Aorta (tissue), 5 donors: ENCODE measurements at regions not wholly inside any gene's neighbourhood (a gene's known extent, or its start where the extent isn't known, plus 50 kb on each side); places are given as distances from the start of the nearest gene placed in this dataset.

Experiments
- ATAC-seq: fragments of 200-7000 bp; cut with Tn5 transposase; one replicate; pipeline ENCODE4 v1.9.1; 2022; ENCODE audit warnings: moderate library complexity; ENCODE audit not compliant: low FRiP score
- DNase-seq, 2 donors: peaks; one replicate each; pipeline ENCODE4 v3.0.0-alpha.2; 2020
- H3K27ac ChIP-seq, 2 donors: one replicate each; pipeline ENCODE4 v1.5.1; 2013; ENCODE audit warnings: low read length in 2 of 2, mild to moderate bottlenecking in 2 of 2, moderate library complexity in 2 of 2, control low read depth in 1 of 2, inconsistent platforms in 1 of 2, low read depth in 1 of 2
- H3K27me3 ChIP-seq, 2 donors: one replicate each; pipeline ENCODE4 v1.6.1; 2013; ENCODE audit warnings: control low read depth in 1 of 2, low read length in 1 of 2, mild to moderate bottlenecking in 1 of 2, moderate library complexity in 1 of 2; ENCODE audit not compliant: insufficient read depth in 2 of 2, control insufficient read depth in 1 of 2
- H3K36me3 ChIP-seq, 2 donors: one replicate each; pipeline ENCODE4 v1.6.1; 2013; ENCODE audit warnings: control low read depth in 1 of 2, low read length in 1 of 2, mild to moderate bottlenecking in 1 of 2; ENCODE audit not compliant: insufficient read depth in 2 of 2, control insufficient read depth in 1 of 2
- H3K4me1 ChIP-seq, 2 donors: one replicate each; pipeline ENCODE4 v1.6.1; 2013; ENCODE audit warnings: low read length in 2 of 2, control low read depth in 1 of 2, mild to moderate bottlenecking in 1 of 2, moderate library complexity in 1 of 2; ENCODE audit not compliant: insufficient read depth in 2 of 2, control insufficient read depth in 1 of 2
- H3K4me3 ChIP-seq, 2 donors: one replicate each; pipeline ENCODE4 v1.5.1; 2013; ENCODE audit warnings: low read length in 2 of 2, control low read depth in 1 of 2, mild to moderate bottlenecking in 1 of 2
- H3K9me3 ChIP-seq: one replicate; pipeline ENCODE4 v1.6.1; 2013; ENCODE audit warnings: mild to moderate bottlenecking, low read length; ENCODE audit not compliant: control insufficient read depth
- WGBS, 2 donors: extraction: QIAGEN DNeasy Blood & Tissue Kit; methylation state at CpG; one replicate each; pipeline ENCODE4 v1.1.7; 2013; 5-methylcytosine and 5-hydroxymethylcytosine counted together
- intact Hi-C, 2 donors: fragments of 100-400 bp; cut with DNase I; formaldehyde crosslinking; loops; one replicate each; pipeline versions ENCODE4 v1.14.2 to v1.15.0; 2022
- donor health status: healthy with polysubstance abuse.
- donor health status: Bipolar disorder and iron deficiency.
- donor health status: DM: no; HTN: no; CAD: no.
- donor health status: DM: no; HTN: no; CAD: no.
- donor health status: DM: yes; HTN: yes; CAD: no.

DNA sequence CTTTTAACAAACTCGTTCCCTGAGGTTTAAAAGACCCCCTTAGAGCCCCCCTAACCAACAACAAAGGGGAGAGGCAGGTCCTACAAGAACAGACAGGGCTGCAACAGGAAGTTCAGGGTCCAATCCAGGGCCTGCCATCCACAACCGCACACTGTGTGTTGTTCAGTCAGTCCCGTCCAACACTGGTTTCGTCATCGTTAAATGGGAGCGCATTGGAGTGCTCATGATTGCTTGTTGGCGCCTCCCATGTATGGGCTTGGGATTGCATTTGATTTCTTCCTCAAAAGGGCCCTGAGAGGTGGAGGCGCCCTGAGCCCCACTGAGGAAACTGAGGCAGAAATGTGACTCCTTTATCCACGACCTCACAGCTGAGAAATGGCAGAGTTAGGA is 174.1 kb downstream of the MN1 start:
- Histone ChIP-seq H3K4me1 (no peaks in the 10 kb centered on the region), H3K9me3 (no peaks in the 10 kb centered on the region), H3K27me3 (no peaks in the 10 kb centered on the region), H3K4me3 (no peak overlapping the region), H3K27ac (no peak overlapping the region), H3K36me3 (no peaks in the 10 kb centered on the region)
- ATAC-seq, result no peak
- DNase-seq, result no peak
- WGBS, 2 donors, result 95 to 97% methylated on average over 9 of the region's 9 CpGs
- intact Hi-C loops, result no loop called here

DNA sequence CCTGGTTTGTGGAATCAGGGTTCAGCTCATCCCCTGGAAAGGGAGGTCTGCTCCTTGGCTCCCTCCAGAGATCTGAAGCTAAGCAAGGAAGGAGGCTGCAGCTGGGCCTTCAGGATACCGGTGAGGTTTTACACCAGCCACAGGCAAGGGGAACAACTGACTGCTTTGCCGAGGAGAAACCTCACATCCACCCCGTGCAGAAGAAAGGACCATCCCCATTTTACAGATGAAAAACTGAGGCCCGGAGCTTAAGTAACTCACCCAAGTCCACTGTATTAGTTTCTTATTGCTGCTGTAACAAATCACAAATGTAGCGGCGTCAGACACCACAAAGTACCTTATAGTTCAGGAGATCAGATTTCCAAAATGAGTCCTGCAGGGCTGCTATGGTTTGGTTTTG is 173.7 kb downstream of the MN1 start:
- Histone ChIP-seq H3K27me3 (no peaks in the 10 kb centered on the region), H3K4me3 (no peak overlapping the region), H3K27ac (no peak overlapping the region), H3K4me1 (no peaks in the 10 kb centered on the region), H3K9me3 (no peaks in the 10 kb centered on the region), H3K36me3 (no peaks in the 10 kb centered on the region)
- WGBS, 2 donors, result 81 to 82% methylated on average over 6 of the region's 6 CpGs
- DNase-seq, result no peak
- ATAC-seq, result no peak
- intact Hi-C loops, result no loop called here

DNA sequence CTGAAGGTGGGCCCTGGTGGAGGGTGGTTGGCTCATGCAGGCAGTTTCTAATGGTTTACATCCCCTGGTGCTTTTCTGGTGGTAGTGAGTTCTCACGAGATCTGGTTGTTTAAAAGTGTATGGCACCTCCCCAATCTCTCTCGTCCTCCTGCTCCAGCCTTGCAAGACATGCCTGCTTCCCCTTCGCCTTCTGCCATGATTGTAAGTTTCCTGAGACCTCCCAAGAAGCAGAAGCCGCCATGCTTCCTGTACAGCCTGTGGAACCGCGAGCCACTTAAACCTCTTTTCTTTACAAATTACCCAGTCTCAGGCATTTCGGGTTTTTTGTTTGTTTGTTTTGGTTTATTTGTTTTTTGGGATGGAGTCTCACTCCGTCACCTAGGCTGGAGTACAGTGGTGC is 173.2 kb downstream of the MN1 start:
- DNase-seq (no peak), ATAC-seq (no peak)
- H3K4me3 ChIP-seq, result no peak overlapping the region
- H3K4me1 ChIP-seq, result no peaks in the 10 kb centered on the region
- no peaks in the 10 kb centered on the region for H3K9me3 ChIP-seq
- H3K27ac ChIP-seq, result no peak overlapping the region
- no peaks in the 10 kb centered on the region for H3K27me3 ChIP-seq
- intact Hi-C loops, result no loop called here
- WGBS, 2 donors, result 93 to 96% methylated on average over 8 of the region's 8 CpGs
- H3K36me3 ChIP-seq, result no peaks in the 10 kb centered on the region

DNA sequence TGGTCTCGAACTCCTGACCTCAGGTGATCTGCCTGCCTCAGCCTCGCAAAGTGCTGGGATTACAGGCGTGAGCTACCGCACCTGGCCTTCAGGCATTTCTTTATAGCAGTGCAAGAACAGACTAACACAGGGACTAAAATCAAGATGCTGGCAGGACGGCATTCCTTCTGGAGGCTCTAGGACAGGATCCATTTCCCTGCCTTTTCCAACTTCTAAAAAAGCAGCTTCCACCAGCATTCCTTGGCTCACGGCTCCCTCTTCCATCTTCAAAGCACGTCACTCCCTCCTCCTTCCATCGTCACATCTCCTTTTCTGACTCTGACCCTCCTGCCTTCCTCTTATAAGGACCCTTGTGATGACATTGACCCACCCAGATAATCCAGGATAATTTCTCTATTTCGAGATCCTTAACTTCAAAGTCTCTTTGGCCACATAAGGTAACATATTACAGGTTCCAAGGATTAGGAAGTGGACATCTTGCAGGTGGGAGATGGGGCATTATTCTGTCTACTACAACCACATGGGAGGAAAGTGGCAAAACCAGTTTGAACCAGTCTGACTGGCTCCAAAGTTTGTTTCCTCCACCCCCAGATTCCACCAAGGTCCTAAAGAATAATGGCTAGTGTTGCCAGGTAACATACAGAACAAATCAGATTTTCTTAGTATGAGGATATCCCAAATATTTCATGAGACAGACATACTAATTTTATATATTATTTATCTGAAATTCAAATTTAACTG is 172.5 kb downstream of the MN1 start:
- Histone ChIP-seq H3K36me3 (no peaks in the 10 kb centered on the region), H3K4me1 (no peaks in the 10 kb centered on the region), H3K9me3 (no peaks in the 10 kb centered on the region), H3K27ac (no peak overlapping the region), H3K27me3 (no peaks in the 10 kb centered on the region), H3K4me3 (no peak overlapping the region)
- intact Hi-C loops, result no loop called here
- DNase-seq, result no peak
- no peak for ATAC-seq
- WGBS, 2 donors, result 95 to 97% methylated on average over 9 of the region's 9 CpGs

DNA sequence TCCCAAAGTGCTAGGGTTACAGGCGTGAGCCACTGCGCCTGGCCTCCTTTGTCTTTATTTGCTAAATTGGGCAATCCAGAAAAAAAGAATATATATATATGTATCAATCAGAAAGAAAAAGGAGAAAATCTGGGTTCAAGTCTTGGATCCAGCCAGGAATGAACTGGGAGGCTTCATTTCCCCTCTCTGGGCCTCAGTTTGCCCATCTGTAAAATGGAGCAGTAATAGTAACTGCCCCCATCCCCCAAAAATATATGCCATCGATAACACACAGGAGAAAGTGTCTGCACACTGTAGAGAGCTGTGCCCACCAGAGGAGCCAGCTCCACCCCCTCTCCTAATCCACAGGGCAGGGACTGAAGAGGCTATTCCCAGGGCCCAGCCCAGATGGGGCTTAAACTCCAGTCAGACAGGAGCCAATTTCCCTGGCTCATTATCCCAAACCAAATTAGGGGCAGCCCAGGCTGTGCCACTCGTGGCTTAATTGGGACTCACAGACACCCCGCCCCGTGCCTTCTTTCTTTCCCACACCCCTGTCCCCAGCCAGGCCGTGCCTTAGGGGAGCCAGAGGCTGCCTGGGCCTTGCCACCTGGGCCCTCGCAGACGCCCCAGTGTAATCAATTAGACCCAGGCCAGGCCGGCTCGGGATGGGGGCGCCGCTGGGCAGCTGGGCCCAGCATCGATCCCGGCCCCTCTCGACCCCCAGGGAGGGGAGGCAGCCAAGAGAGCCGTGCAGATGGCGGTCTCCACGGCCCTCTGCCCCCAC is 171.5 kb downstream of the MN1 start:
- WGBS, 2 donors, result 89 to 93% methylated on average over 19 of the region's 19 CpGs
- no peak overlapping the region for H3K4me3 ChIP-seq
- H3K27me3 ChIP-seq, result no peaks in the 10 kb centered on the region
- no peak overlapping the region for H3K27ac ChIP-seq
- DNase-seq (no peak), ATAC-seq (no peak)
- intact Hi-C loops, result no loop called here
- H3K4me1 ChIP-seq, result no peaks in the 10 kb centered on the region
- H3K36me3 ChIP-seq, result no peaks in the 10 kb centered on the region
- no peaks in the 10 kb centered on the region for H3K9me3 ChIP-seq

DNA sequence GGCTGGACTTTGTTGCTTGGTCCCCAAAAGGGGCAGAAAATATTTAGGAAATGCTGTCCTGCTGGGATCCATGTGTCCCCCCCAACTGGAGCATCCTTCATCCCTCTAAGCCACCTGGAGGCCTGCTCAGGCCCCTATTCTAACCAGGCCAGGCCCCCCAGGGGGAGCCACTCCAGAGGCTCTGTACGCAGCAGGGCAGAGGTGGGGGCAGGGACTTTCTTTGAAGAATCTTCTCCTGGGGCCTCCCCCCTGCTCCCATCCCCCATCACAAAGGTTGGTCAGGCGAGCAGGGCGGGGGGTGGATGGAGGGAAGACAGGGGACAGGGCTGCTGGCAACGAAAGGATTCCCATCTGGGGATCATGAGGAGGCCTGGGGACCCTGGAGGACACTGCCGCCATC is 170.8 kb downstream of the MN1 start:
- intact Hi-C loops, result no loop called here
- WGBS, 2 donors, result 91 to 98% methylated on average over 5 of the region's 5 CpGs
- Histone ChIP-seq H3K9me3 (no peaks in the 10 kb centered on the region), H3K27me3 (no peaks in the 10 kb centered on the region), H3K27ac (no peak overlapping the region), H3K4me1 (no peaks in the 10 kb centered on the region), H3K36me3 (no peaks in the 10 kb centered on the region), H3K4me3 (no peak overlapping the region)
- ATAC-seq, result no peak
- DNase-seq, result no peak

DNA sequence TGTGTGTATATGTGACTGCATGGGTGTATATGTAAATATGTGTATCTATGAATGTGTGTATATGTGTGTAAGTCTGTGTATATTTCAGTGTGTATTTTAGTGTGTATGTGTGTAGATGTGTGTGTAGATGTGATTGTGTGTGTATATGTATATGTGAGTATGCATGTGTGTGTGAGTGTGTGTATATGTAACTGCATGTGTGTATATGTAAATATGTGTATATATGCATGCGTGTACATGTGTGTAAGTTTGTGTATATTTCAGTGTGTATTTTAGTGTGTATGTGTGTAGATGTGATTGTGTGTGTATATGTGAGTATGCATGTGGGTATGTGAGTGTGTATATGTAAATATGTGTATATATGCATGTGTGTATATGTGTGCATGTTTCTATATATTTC is 169.9 kb downstream of the MN1 start:
- Histone ChIP-seq H3K36me3 (no peaks in the 10 kb centered on the region), H3K4me3 (no peak overlapping the region), H3K27ac (no peak overlapping the region), H3K27me3 (no peaks in the 10 kb centered on the region), H3K4me1 (no peaks in the 10 kb centered on the region), H3K9me3 (no peaks in the 10 kb centered on the region)
- ATAC-seq (no peak), DNase-seq (no peak)
- WGBS, 2 donors, result 97 to 100% methylated on average over 1 of the region's 1 CpG
- intact Hi-C loops, result no loop called here

DNA sequence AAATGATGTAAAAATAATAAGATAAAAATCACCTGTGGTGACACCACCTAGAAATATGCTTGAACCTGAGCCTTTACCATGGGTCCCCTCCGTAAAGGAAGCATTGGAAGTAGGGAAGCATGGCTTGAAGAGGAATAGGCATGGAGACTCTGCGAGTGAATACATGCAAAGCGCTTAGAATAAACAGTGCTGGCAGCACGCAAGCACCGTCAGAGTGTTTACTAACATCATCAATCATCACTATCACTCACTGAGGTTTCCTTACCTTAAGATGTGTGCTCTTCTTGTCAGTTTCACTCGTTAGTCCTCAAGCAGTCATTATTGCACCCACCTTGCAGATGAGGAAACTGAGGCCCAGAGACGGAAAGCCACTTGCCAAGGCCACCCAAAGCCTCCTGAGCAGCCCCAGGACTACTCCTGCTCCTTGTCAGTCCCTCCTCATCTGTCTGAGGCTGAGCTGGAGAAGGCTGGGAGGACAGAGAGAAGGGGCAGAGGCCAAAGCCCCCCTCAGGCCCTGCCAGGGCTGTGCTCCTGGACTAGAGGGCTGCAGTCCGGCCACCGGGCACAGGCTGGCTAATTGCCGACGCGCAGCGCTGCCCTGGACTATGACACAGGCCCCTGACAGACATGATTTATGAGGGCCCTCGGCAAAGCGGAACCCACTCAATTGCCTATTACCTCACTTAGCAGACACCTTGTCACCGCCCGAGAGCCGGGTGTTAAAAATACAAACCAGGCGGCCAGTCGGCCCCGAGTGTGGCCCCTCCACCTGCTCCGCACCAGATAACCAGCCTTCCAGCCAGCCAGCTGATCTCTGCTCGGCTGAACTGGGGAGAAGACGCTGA is 168.9 kb downstream of the MN1 start:
- Histone ChIP-seq H3K9me3 (no peaks in the 10 kb centered on the region), H3K27me3 (no peaks in the 10 kb centered on the region), H3K36me3 (no peaks in the 10 kb centered on the region), H3K27ac (no peak overlapping the region), H3K4me1 (no peaks in the 10 kb centered on the region), H3K4me3 (no peak overlapping the region)
- WGBS, 2 donors, result 41 to 43% methylated on average over 24 of the region's 24 CpGs
- ATAC-seq (no peak), DNase-seq (peak in 1 of 2 donors; percentile 77)
- intact Hi-C loops, result no loop called here
